ENCODE measurements at regions not wholly inside any gene's neighbourhood (a gene's known extent, or its start where the extent isn't known, plus 50 kb on each side); places are given as distances from the start of the nearest gene placed in this dataset.

DNA sequence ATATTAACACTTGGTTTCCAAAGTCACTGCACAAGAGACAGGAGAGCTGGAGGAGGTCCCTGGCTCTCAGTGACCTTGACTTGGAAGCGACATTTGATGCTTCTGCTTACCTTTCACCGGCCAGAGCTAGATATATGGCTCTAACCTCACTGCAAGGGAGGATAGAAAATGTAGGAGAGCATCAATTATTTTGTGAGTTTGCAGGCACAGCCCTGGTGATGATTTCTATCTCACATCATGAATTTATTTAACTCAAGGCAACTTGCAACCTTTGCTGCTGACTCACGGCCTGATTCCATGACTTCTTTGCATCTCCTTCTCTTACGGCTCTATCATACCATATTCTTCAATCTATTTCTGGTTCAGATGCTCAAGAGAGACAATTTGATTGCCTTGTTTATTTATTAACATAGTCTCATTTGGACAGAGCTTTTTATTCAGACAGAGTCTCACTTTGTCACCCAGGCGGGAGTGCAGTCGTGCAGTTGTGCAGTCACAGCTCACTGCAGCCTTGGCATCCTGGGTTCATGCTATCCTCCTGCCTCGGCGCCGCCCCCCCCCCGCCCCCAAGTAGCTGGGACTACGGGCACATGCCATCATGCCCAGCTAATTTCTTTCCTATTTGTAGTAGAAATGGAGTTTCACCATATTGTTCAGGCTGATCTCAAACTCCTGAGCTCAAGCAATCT lies 196.0 kb downstream of the REEP3 start:
- Histone ChIP-seq H3K4me3 (ENCODE audit: low read depth, low read length, poor library complexity, severe bottlenecking) (no peak overlapping the region), H3K9ac (ENCODE audit: low read length) (no peak overlapping the region), H3K79me2 (ENCODE audit: insufficient read depth, low read length) (no peaks in the 10 kb centered on the region), H3K4me1 (ENCODE audit: insufficient read depth, low read length, severe bottlenecking) (no peaks in the 10 kb centered on the region), H3K36me3 (ENCODE audit: insufficient read depth, low read length) (no peaks in the 10 kb centered on the region), H3K27ac (ENCODE audit: low read depth, low read length, poor library complexity, severe bottlenecking) (no peak overlapping the region), H4K20me1 (ENCODE audit: insufficient read depth, low read length) (no peaks in the 10 kb centered on the region), H3K4me2 (ENCODE audit: low read length) (no peak overlapping the region), H3K27me3 (ENCODE audit: insufficient read depth, low read length) (no peaks in the 10 kb centered on the region), H3K9me2 (ENCODE audit: low read depth, low read length) (no peaks in the 10 kb centered on the region), H3K9me3 (ENCODE audit: low read length) (no peaks in the 10 kb centered on the region), H3F3A (ENCODE audit: insufficient read depth, low read length) (no peaks in the 10 kb centered on the region), H2AFZ (ENCODE audit: low read length) (no peak overlapping the region)
- TF ChIP-seq, protein P1, sequence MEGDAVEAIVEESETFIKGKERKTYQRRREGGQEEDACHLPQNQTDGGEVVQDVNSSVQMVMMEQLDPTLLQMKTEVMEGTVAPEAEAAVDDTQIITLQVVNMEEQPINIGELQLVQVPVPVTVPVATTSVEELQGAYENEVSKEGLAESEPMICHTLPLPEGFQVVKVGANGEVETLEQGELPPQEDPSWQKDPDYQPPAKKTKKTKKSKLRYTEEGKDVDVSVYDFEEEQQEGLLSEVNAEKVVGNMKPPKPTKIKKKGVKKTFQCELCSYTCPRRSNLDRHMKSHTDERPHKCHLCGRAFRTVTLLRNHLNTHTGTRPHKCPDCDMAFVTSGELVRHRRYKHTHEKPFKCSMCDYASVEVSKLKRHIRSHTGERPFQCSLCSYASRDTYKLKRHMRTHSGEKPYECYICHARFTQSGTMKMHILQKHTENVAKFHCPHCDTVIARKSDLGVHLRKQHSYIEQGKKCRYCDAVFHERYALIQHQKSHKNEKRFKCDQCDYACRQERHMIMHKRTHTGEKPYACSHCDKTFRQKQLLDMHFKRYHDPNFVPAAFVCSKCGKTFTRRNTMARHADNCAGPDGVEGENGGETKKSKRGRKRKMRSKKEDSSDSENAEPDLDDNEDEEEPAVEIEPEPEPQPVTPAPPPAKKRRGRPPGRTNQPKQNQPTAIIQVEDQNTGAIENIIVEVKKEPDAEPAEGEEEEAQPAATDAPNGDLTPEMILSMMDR (IDR thresholded peaks at IDR 0.05; ENCODE audit: low read length) = no peak
- TF ChIP-seq EZH2 (IDR thresholded peaks at IDR 0.05; ENCODE audit: borderline replicate concordance, low read length) = no peak

DNA sequence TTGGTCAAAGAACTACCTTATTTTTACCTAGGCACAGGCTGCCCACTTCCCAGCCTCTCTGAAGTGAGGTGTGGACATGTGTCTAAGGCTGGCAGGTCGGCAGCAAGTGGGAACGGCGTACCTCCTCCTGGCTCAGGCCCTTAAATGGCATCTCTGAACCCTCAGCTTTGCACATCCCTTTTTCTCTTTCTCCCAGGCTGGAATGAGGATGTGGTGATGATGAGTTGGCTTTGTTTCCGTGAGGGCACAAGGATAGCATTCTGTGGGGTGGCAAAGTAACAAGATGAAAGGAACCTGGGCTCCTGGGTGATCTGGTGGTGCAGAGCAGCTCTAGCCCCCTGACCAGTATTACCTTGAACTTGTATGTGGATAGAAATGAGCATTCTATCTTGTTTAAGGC lies 196.8 kb downstream of the REEP3 start:
- Histone ChIP-seq H3K79me2 (ENCODE audit: insufficient read depth, low read length) (no peaks in the 10 kb centered on the region), H3K9ac (ENCODE audit: low read length) (no peak overlapping the region), H4K20me1 (ENCODE audit: insufficient read depth, low read length) (no peaks in the 10 kb centered on the region), H3K9me2 (ENCODE audit: low read depth, low read length) (no peaks in the 10 kb centered on the region), H3K4me2 (ENCODE audit: low read length) (no peak overlapping the region), H3K27ac (ENCODE audit: low read depth, low read length, poor library complexity, severe bottlenecking) (no peak overlapping the region), H3K4me3 (ENCODE audit: low read depth, low read length, poor library complexity, severe bottlenecking) (no peak overlapping the region), H3K9me3 (ENCODE audit: low read length) (no peaks in the 10 kb centered on the region), H3F3A (ENCODE audit: insufficient read depth, low read length) (no peaks in the 10 kb centered on the region), H3K27me3 (ENCODE audit: insufficient read depth, low read length) (no peaks in the 10 kb centered on the region), H3K36me3 (ENCODE audit: insufficient read depth, low read length) (no peaks in the 10 kb centered on the region), H2AFZ (ENCODE audit: low read length) (no peak overlapping the region), H3K4me1 (ENCODE audit: insufficient read depth, low read length, severe bottlenecking) (no peaks in the 10 kb centered on the region)
- TF ChIP-seq EZH2 (IDR thresholded peaks at IDR 0.05; ENCODE audit: borderline replicate concordance, low read length) = no peak
- TF ChIP-seq, protein P1 (IDR thresholded peaks at IDR 0.05; ENCODE audit: low read length) = no peak

DNA sequence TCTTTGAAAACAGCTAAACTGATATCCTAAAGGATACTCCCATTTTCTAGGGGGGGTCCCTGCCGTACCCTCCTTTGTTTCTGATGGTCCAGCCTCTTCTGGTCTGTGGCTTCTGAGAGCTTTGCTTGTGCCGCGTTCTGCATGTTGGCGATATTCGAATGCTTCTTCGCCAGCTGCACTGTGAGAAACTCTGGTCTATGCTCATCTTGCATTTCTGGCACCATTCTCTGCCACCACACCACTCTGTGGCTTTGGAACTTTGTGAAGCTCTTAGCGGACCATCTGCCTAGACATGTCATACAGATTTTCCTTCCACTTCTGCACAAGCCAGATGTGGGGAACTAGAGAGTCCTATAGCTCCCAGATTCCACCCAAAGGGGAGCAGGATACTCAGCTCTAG lies 197.2 kb downstream of the REEP3 start:
- no peak overlapping the region for H2AFZ ChIP-seq (ENCODE audit: low read length)
- H3K4me3 ChIP-seq (ENCODE audit: low read depth, low read length, poor library complexity, severe bottlenecking) = no peak overlapping the region
- H3K9ac ChIP-seq (ENCODE audit: low read length) = no peak overlapping the region
- no peak overlapping the region for H3K4me2 ChIP-seq (ENCODE audit: low read length)
- no peaks in the 10 kb centered on the region for H3K4me1 ChIP-seq (ENCODE audit: insufficient read depth, low read length, severe bottlenecking)
- H3K27ac ChIP-seq (ENCODE audit: low read depth, low read length, poor library complexity, severe bottlenecking) = no peak overlapping the region
- H3K36me3 ChIP-seq (ENCODE audit: insufficient read depth, low read length) = no peaks in the 10 kb centered on the region
- H3F3A ChIP-seq (ENCODE audit: insufficient read depth, low read length) = no peaks in the 10 kb centered on the region
- no peaks in the 10 kb centered on the region for H3K9me3 ChIP-seq (ENCODE audit: low read length)
- H3K79me2 ChIP-seq (ENCODE audit: insufficient read depth, low read length) = no peaks in the 10 kb centered on the region
- no peaks in the 10 kb centered on the region for H3K9me2 ChIP-seq (ENCODE audit: low read depth, low read length)
- H4K20me1 ChIP-seq (ENCODE audit: insufficient read depth, low read length) = no peaks in the 10 kb centered on the region
- no peak for TF ChIP-seq EZH2 (IDR thresholded peaks at IDR 0.05; ENCODE audit: borderline replicate concordance, low read length)
- H3K27me3 ChIP-seq (ENCODE audit: insufficient read depth, low read length) = no peaks in the 10 kb centered on the region
